ENCODE measurements at regions not wholly inside any gene's neighbourhood (a gene's known extent, or its start where the extent isn't known, plus 50 kb on each side); places are given as distances from the start of the nearest gene placed in this dataset.
"Not testable (repeated sequence)": the region's sequence is repeated elsewhere in the genome, so short reads cannot be mapped to it uniquely, and the experiment has no call there.

GRCh38 chr2:7693246-7694075 is 776.2 kb downstream of the RNF144A start:
- DNase-seq = no peak

GRCh38 chr2:7694076-7694985 is 777.1 kb downstream of the RNF144A start:
- no peak for DNase-seq

- DNase-seq = not testable (repeated sequence)
These were observed 779.3 kb downstream of the RNF144A start for GRCh38 chr2:7696556-7696955.

- no peak for DNase-seq
These were observed 779.8 kb downstream of the RNF144A start for GRCh38 chr2:7697052-7697451.

- DNase-seq = no peak
These were observed 784.6 kb downstream of the RNF144A start for GRCh38 chr2:7701791-7702190.

- no peak for DNase-seq
These were observed 785.8 kb downstream of the RNF144A start for GRCh38 chr2:7703048-7703447.

GRCh38 chr2:7703543-7704144 is 786.4 kb downstream of the RNF144A start:
- no peak for DNase-seq

- DNase-seq = no peak
These were observed 787.2 kb downstream of the RNF144A start for GRCh38 chr2:7704296-7704865.

- no peak for DNase-seq
These were observed 789.6 kb downstream of the RNF144A start for GRCh38 chr2:7706791-7707190.

GRCh38 chr2:7707723-7708122 is 790.5 kb downstream of the RNF144A start:
- DNase-seq = no peak

GRCh38 chr2:7709907-7710306 is 792.7 kb downstream of the RNF144A start:
- no peak for DNase-seq

- DNase-seq = no peak
These were observed 794.0 kb downstream of the RNF144A start for GRCh38 chr2:7711167-7711566.

- DNase-seq = no peak
These were observed 802.7 kb downstream of the RNF144A start for GRCh38 chr2:7719876-7720275.

- no peak for DNase-seq
These were observed 804.3 kb downstream of the RNF144A start for GRCh38 chr2:7721413-7721995.

GRCh38 chr2:7722212-7722910 is 805.1 kb downstream of the RNF144A start:
- DNase-seq = no peak

- DNase-seq = no peak
These were observed 807.1 kb downstream of the RNF144A start for GRCh38 chr2:7724336-7724735.

- no peak for DNase-seq
These were observed 808.1 kb downstream of the RNF144A start for GRCh38 chr2:7725171-7725849.

- no peak for DNase-seq
These were observed 808.6 kb downstream of the RNF144A start for GRCh38 chr2:7725850-7726242.

- DNase-seq = no peak
These were observed 809.8 kb downstream of the RNF144A start for GRCh38 chr2:7726989-7727388.

GRCh38 chr2:7728388-7728787 is 811.2 kb downstream of the RNF144A start:
- no peak for DNase-seq

- DNase-seq = no peak
These were observed 813.2 kb downstream of the RNF144A start for GRCh38 chr2:7730449-7730848.

GRCh38 chr2:7730990-7731389 is 813.8 kb downstream of the RNF144A start:
- DNase-seq = no peak

Data from DMS79 treated with DMSO at 0.1 percent for 48 hours (cell line).